MCF 10A (cell line): ENCODE measurements at regions not wholly inside any gene's neighbourhood (a gene's known extent, or its start where the extent isn't known, plus 50 kb on each side); places are given as distances from the start of the nearest gene placed in this dataset.

Source experiments
- BruUV-seq: library from RNA; stranded (reverse); fragments of 400-500 nt; replicated peaks from 2 replicates; lab custom pipeline; 2021; lab: Mats Ljungman, UMichigan
- CTCF ChIA-PET: fragments of 300-600 bp; sonication (Branson Sonifier 250); formaldehyde crosslinking; extraction: SDS; loops from one replicate; lab custom pipeline; 2021; ENCODE audit warnings: antibody characterized with exemption, inconsistent platforms; lab: Yijun Ruan, JAX
- POLR2A ChIA-PET: fragments of 300-600, 350-650 bp; sonication (Branson Sonifier 250); formaldehyde crosslinking; extraction: SDS; loops from one replicate; lab custom pipeline; 2020; ENCODE audit warnings: antibody characterized with exemption, inconsistent platforms; lab: Yijun Ruan, JAX
- DNase-seq: peaks from one replicate; pipeline ENCODE4 v3.0.0-alpha.2; 2018; ENCODE audit not compliant: unreplicated experiment
- H3K27ac Mint-ChIP-seq: one replicate; pipeline ENCODE4 v1.8.0; 2022; ENCODE audit warnings: mild to moderate bottlenecking, low read depth, mixed read lengths; ENCODE audit not compliant: unreplicated experiment
- H3K27me3 Mint-ChIP-seq: one replicate; pipeline ENCODE4 v1.8.0; 2022; ENCODE audit warnings: mixed read lengths; ENCODE audit not compliant: insufficient read depth, unreplicated experiment
- H3K36me3 Mint-ChIP-seq: one replicate; pipeline ENCODE4 v1.8.0; 2022; ENCODE audit warnings: mild to moderate bottlenecking, moderate library complexity, mixed read lengths; ENCODE audit not compliant: insufficient read depth, unreplicated experiment
- H3K4me1 Mint-ChIP-seq: one replicate; pipeline ENCODE4 v1.8.0; 2022; ENCODE audit warnings: mixed read lengths; ENCODE audit not compliant: insufficient read depth, unreplicated experiment
- H3K4me3 Mint-ChIP-seq: one replicate; pipeline ENCODE4 v1.8.0; 2022; ENCODE audit warnings: mild to moderate bottlenecking, moderate library complexity, mixed read lengths; ENCODE audit not compliant: unreplicated experiment
- H3K9me3 Mint-ChIP-seq: one replicate; pipeline ENCODE4 v1.8.0; 2022; ENCODE audit warnings: mixed read lengths; ENCODE audit not compliant: unreplicated experiment
- CTCF ChIP-seq: fragments of 200-600 bp; IDR thresholded peaks from one replicate; pipeline ENCODE4 v1.8.0; 2022; ENCODE audit warnings: antibody characterized with exemption, mild to moderate bottlenecking; ENCODE audit not compliant: unreplicated experiment
- intact Hi-C: fragments of 100-400 bp; cut with micrococcal nuclease; formaldehyde crosslinking; loops from 2 replicates; pipeline ENCODE4 v1.14.1; 2022

- no peak overlapping the region for H3K4me3 Mint-ChIP-seq
- DNase-seq: peak; percentile 42
- intact Hi-C loops: loop anchor here (1.0 to 5.0 kb wide), 2 partner anchors 90 to 165 kb away; no protein-coding TSS in a partner anchor
- peaks cover 51% of the 10 kb centered on the region for H3K27me3 Mint-ChIP-seq
- no peak overlapping the region for H3K27ac Mint-ChIP-seq
- no peaks in the 10 kb centered on the region for H3K9me3 Mint-ChIP-seq
- POLR2A ChIA-PET: no interaction called here
- CTCF ChIA-PET: interaction anchor here (0.6 to 2.5 kb wide), 6 partner anchors 15 to 384 kb away, joined by 3 to 11 read pairs (median 4); no protein-coding TSS in a partner anchor
- H3K4me1 Mint-ChIP-seq: no peaks in the 10 kb centered on the region
- peak; percentile 58 for TF ChIP-seq CTCF
- H3K36me3 Mint-ChIP-seq: no peaks in the 10 kb centered on the region
- no TSS peak for BruUV-seq
These were observed 350.9 kb downstream of the MID1IP1 start for GRCh38 chrX:39152106-39152649.

- H3K9me3 Mint-ChIP-seq: no peaks in the 10 kb centered on the region
- intact Hi-C loops: no loop called here
- no peak overlapping the region for H3K27ac Mint-ChIP-seq
- H3K36me3 Mint-ChIP-seq: no peaks in the 10 kb centered on the region
- ChIA-PET CTCF (interaction anchor here (0.7 kb wide), 1 partner anchor 534 kb away, joined by 3 read pairs; no protein-coding TSS in a partner anchor), POLR2A (no interaction called here)
- no peak for TF ChIP-seq CTCF
- no TSS peak for BruUV-seq
- no peak overlapping the region for H3K4me3 Mint-ChIP-seq
- H3K4me1 Mint-ChIP-seq: no peaks in the 10 kb centered on the region
- DNase-seq: no peak
- peaks cover 58% of the 10 kb centered on the region for H3K27me3 Mint-ChIP-seq
These were observed 354.8 kb downstream of the MID1IP1 start for GRCh38 chrX:39156051-39156450.

- Mint-ChIP-seq H3K27ac (no peak overlapping the region), H3K4me1 (no peaks in the 10 kb centered on the region), H3K9me3 (no peaks in the 10 kb centered on the region), H3K4me3 (no peak overlapping the region), H3K27me3 (peaks cover 62% of the 10 kb centered on the region), H3K36me3 (no peaks in the 10 kb centered on the region)
- no TSS peak for BruUV-seq
- no peak for TF ChIP-seq CTCF
- POLR2A ChIA-PET: no interaction called here
- DNase-seq: no peak
- intact Hi-C loops: no loop called here
- CTCF ChIA-PET: interaction anchor here (0.6 to 0.7 kb wide), 2 partner anchors 17 to 403 kb away, joined by 3 read pairs; no protein-coding TSS in a partner anchor
These were observed 355.7 kb downstream of the MID1IP1 start for GRCh38 chrX:39157006-39157405.

DNA sequence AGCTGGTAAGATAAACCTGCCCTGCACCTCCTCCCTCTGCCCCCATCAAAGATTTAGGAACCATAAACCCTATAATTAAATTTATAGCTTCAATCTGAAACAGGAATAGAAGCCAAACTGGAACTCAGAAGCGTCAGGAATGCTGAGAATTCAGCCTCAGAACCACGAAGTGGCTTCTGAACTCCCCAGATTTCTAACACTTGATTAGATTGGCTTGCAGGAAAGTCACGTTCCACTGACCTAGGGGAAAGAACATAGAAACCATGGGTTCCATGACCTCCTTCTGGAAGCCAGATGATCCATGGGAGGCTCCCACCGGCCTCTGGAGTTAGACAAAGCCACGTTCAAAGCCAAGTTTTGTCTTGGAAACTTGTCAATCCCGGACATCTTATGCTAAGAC lies 356.5 kb downstream of the MID1IP1 start:
- Mint-ChIP-seq H3K36me3 (no peaks in the 10 kb centered on the region), H3K9me3 (no peaks in the 10 kb centered on the region), H3K27me3 (peaks cover 70% of the 10 kb centered on the region), H3K4me3 (no peak overlapping the region), H3K27ac (no peak overlapping the region), H3K4me1 (no peaks in the 10 kb centered on the region)
- ChIA-PET POLR2A (no interaction called here), CTCF (interaction anchor here (0.6 to 0.7 kb wide), 3 partner anchors 17 to 523 kb away, joined by 3 to 4 read pairs (median 4); no protein-coding TSS in a partner anchor)
- no peak for TF ChIP-seq CTCF
- BruUV-seq: no TSS peak
- DNase-seq: no peak
- intact Hi-C loops: no loop called here
